HG03060 (cell line): ENCODE measurements at regions not wholly inside any gene's neighbourhood (a gene's known extent, or its start where the extent isn't known, plus 50 kb on each side); places are given as distances from the start of the nearest gene placed in this dataset.

Experiments used
- ATAC-seq: cut with Tn5 transposase; IDR thresholded peaks from one replicate; pipeline ENCODE4 v1.9.1; 2021; ENCODE audit warnings: low read depth, moderate number of reproducible peaks; ENCODE audit not compliant: unreplicated experiment

- no peak for ATAC-seq
Observed at GRCh38 chrX:40485973-40486372, 94.8 kb upstream of the ATP6AP2 start.

- ATAC-seq: no peak
Observed at GRCh38 chrX:40485102-40485826, 95.5 kb upstream of the ATP6AP2 start.

- no peak for ATAC-seq
Observed at GRCh38 chrX:40484408-40485091, 96.2 kb upstream of the ATP6AP2 start.

- no peak for ATAC-seq
Observed at GRCh38 chrX:40483502-40483901, 97.3 kb upstream of the ATP6AP2 start.

GRCh38 chrX:40479777-40480318, 100.9 kb upstream of the ATP6AP2 start:
- no peak for ATAC-seq

- no peak for ATAC-seq
Observed at GRCh38 chrX:40478474-40479065, 102.2 kb upstream of the ATP6AP2 start.

- no peak for ATAC-seq
Observed at GRCh38 chrX:40476958-40477357, 103.8 kb upstream of the ATP6AP2 start.

GRCh38 chrX:40474645-40475044, 106.1 kb upstream of the ATP6AP2 start:
- no peak for ATAC-seq

- ATAC-seq: no peak
Observed at GRCh38 chrX:40474205-40474626, 106.6 kb upstream of the ATP6AP2 start.

- ATAC-seq: no peak
Observed at GRCh38 chrX:40473460-40474204, 107.1 kb upstream of the ATP6AP2 start.

GRCh38 chrX:40471965-40472648, 108.7 kb upstream of the ATP6AP2 start:
- no peak for ATAC-seq

GRCh38 chrX:40470830-40471429, 109.8 kb upstream of the ATP6AP2 start:
- no peak for ATAC-seq

GRCh38 chrX:40469316-40469715, 111.5 kb upstream of the ATP6AP2 start:
- no peak for ATAC-seq

- ATAC-seq: peak; percentile 46
Observed at GRCh38 chrX:40468033-40468846, 112.5 kb upstream of the ATP6AP2 start.

- ATAC-seq: no peak
Observed at GRCh38 chrX:40467454-40467853, 113.3 kb upstream of the ATP6AP2 start.

- no peak for ATAC-seq
Observed at GRCh38 chrX:40465735-40466551, 114.8 kb upstream of the ATP6AP2 start.

GRCh38 chrX:40462795-40463194, 118.0 kb upstream of the ATP6AP2 start:
- no peak for ATAC-seq

GRCh38 chrX:40460926-40461325, 119.8 kb upstream of the ATP6AP2 start:
- ATAC-seq: no peak
